Adipocyte (in vitro differentiated cells): ENCODE measurements at regions not wholly inside any gene's neighbourhood (a gene's known extent, or its start where the extent isn't known, plus 50 kb on each side); places are given as distances from the start of the nearest gene placed in this dataset.

ENCODE experiments used
- DNase-seq: peaks from one replicate; pipeline ENCODE4 v3.0.0-alpha.2; 2015; ENCODE audit warnings: low read depth
- H3K27me3 ChIP-seq: replicated peaks from 2 replicates; pipeline ENCODE4 v1.7.0; 2013; ENCODE audit warnings: mild to moderate bottlenecking, low read length, moderate library complexity; ENCODE audit not compliant: control insufficient read depth, insufficient read depth
- H3K36me3 ChIP-seq: 2 replicates; pipeline ENCODE4 v1.7.0; 2013; ENCODE audit warnings: low read length, mild to moderate bottlenecking, moderate library complexity; ENCODE audit not compliant: control insufficient read depth, insufficient read depth, severe bottlenecking
- H3K4me1 ChIP-seq: 2 replicates; pipeline ENCODE4 v1.7.0; 2013; ENCODE audit warnings: mild to moderate bottlenecking, low read length, moderate library complexity; ENCODE audit not compliant: control insufficient read depth, insufficient read depth
- H3K4me3 ChIP-seq: 2 replicates; pipeline ENCODE4 v1.7.0; 2013; ENCODE audit warnings: mild to moderate bottlenecking, low read length, moderate library complexity
- H3K9ac ChIP-seq: 2 replicates; pipeline ENCODE4 v1.7.0; 2013; ENCODE audit warnings: mild to moderate bottlenecking, low read length, moderate library complexity
- H3K9me3 ChIP-seq: 2 replicates; pipeline ENCODE4 v1.7.0; 2013; ENCODE audit warnings: mild to moderate bottlenecking, low read length, moderate library complexity; ENCODE audit not compliant: control insufficient read depth

GRCh38 chr1:29473161-29473855, 237.0 kb downstream of the PTPRU start:
- H3K36me3 ChIP-seq, result no peaks in the 10 kb centered on the region
- H3K27me3 ChIP-seq, result peaks cover 12% of the 10 kb centered on the region
- H3K9me3 ChIP-seq, result no peaks in the 10 kb centered on the region
- H3K4me3 ChIP-seq, result no peak overlapping the region
- peaks cover 13% of the 10 kb centered on the region for H3K4me1 ChIP-seq
- DNase-seq, result no peak
- H3K9ac ChIP-seq, result no peak overlapping the region

GRCh38 chr1:29471487-29472313, 235.4 kb downstream of the PTPRU start:
- Histone ChIP-seq H3K4me1 (peaks cover 13% of the 10 kb centered on the region), H3K9ac (no peak overlapping the region), H3K27me3 (peaks cover 12% of the 10 kb centered on the region), H3K9me3 (peaks cover under 1% of the 10 kb centered on the region), H3K4me3 (no peak overlapping the region), H3K36me3 (no peaks in the 10 kb centered on the region)
- no peak for DNase-seq

GRCh38 chr1:29470788-29471119, 234.4 kb downstream of the PTPRU start:
- Histone ChIP-seq H3K9ac (no peak overlapping the region), H3K27me3 (peaks cover 12% of the 10 kb centered on the region), H3K4me3 (no peak overlapping the region), H3K4me1 (peaks cover 13% of the 10 kb centered on the region), H3K36me3 (no peaks in the 10 kb centered on the region), H3K9me3 (peaks cover 6% of the 10 kb centered on the region)
- no peak for DNase-seq

DNA sequence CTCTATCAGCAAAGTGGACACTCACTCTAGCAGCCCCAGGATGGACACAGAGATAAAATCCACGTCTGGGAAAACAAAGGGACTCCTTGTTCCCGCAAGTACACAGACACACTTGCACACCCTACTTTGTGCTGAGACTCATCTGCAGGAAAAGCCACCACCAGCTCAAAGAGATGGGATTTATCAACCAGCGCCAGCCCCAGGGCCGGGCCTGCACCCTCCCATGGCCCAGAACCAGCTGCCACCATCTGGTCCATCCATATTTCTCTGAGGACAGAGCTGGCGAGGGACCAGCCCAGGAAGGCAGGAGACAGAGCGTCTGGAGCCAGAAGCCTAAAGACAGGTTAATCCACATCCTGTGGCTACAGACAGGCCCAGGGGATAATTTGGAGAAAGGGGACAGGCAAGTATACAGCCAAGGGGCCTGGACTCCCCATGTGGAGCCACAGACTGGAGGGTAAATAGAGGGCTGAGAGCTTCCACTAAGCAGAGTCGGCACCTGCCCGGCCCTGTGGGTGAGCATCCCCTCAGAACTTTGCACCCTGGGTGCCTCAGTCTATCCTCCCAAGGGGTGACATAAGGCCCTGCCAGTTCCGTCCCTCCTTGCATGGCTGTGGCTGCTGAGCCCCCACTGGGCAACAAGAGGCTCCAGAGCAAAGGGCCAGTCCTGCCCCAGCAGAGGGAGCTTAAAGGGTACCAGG, 233.9 kb downstream of the PTPRU start:
- peaks cover 12% of the 10 kb centered on the region for H3K9me3 ChIP-seq
- no peak for DNase-seq
- no peaks in the 10 kb centered on the region for H3K36me3 ChIP-seq
- H3K27me3 ChIP-seq, result peaks cover 12% of the 10 kb centered on the region
- H3K4me1 ChIP-seq, result peaks cover 13% of the 10 kb centered on the region
- no peak overlapping the region for H3K4me3 ChIP-seq
- H3K9ac ChIP-seq, result no peak overlapping the region

GRCh38 chr1:29469457-29469856, 233.1 kb downstream of the PTPRU start:
- Histone ChIP-seq H3K4me3 (no peak overlapping the region), H3K9me3 (peaks cover 19% of the 10 kb centered on the region), H3K36me3 (no peaks in the 10 kb centered on the region), H3K4me1 (peaks cover 13% of the 10 kb centered on the region), H3K9ac (no peak overlapping the region), H3K27me3 (peaks cover 9% of the 10 kb centered on the region)
- DNase-seq, result no peak

GRCh38 chr1:29467989-29468900, 231.9 kb downstream of the PTPRU start:
- Histone ChIP-seq H3K27me3 (no peaks in the 10 kb centered on the region), H3K4me3 (no peak overlapping the region), H3K9me3 (peaks cover 29% of the 10 kb centered on the region), H3K9ac (no peak overlapping the region), H3K4me1 (peaks cover 13% of the 10 kb centered on the region), H3K36me3 (no peaks in the 10 kb centered on the region)
- no peak for DNase-seq

DNA sequence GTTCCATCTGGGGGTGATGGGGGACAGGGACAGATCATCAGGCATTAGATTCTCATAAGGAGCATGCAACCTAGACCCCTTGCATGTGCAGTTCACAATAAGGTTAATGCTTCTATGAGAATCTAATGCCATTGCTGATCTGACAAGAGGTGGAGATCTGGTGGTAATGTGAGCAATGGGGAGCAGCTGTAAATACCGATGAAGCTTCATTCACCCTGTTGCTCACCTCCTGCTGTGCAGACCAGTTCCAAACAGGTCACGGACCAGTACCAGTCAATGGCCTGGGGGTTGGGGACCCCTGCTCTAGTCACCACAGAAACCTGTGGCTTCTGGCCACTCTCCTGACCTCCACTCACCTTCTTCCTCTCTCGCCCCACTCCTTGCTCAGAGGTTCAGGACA, 229.9 kb downstream of the PTPRU start:
- Histone ChIP-seq H3K4me1 (peaks cover 13% of the 10 kb centered on the region), H3K9ac (no peak overlapping the region), H3K27me3 (peaks cover 1% of the 10 kb centered on the region), H3K4me3 (no peak overlapping the region), H3K9me3 (peaks cover 29% of the 10 kb centered on the region), H3K36me3 (no peaks in the 10 kb centered on the region)
- no peak for DNase-seq

- H3K4me3 ChIP-seq, result no peak overlapping the region
- H3K4me1 ChIP-seq, result peaks cover 13% of the 10 kb centered on the region
- no peak overlapping the region for H3K9ac ChIP-seq
- DNase-seq, result peak; percentile 8
- peaks cover 6% of the 10 kb centered on the region for H3K27me3 ChIP-seq
- H3K36me3 ChIP-seq, result no peaks in the 10 kb centered on the region
- peaks cover 29% of the 10 kb centered on the region for H3K9me3 ChIP-seq
Measured at GRCh38 chr1:29465755-29466154, 229.4 kb downstream of the PTPRU start.

DNA sequence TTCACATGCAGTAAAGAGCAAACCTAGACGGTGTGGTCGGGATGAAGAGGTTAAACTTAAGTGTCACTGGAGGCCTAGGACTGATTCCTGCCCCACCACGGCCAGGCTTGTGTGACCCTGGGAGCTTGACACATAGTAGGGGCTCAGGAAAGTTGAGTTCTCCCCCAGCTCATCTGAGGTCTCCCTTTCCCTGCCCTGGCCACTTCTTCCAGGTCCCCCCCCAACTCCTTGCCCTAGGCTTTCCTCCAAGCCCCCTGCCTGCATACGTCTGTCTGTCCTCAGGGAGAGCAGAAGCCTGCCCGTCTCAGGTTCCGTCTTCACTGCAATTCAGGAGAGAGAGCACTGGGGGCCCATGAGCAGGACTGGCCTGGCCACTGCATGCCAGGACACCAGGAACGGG, 225.8 kb downstream of the PTPRU start:
- Histone ChIP-seq H3K4me3 (no peak overlapping the region), H3K27me3 (peaks cover 30% of the 10 kb centered on the region), H3K4me1 (no peaks in the 10 kb centered on the region), H3K9ac (no peak overlapping the region), H3K36me3 (no peaks in the 10 kb centered on the region), H3K9me3 (peaks cover 29% of the 10 kb centered on the region)
- no peak for DNase-seq

DNA sequence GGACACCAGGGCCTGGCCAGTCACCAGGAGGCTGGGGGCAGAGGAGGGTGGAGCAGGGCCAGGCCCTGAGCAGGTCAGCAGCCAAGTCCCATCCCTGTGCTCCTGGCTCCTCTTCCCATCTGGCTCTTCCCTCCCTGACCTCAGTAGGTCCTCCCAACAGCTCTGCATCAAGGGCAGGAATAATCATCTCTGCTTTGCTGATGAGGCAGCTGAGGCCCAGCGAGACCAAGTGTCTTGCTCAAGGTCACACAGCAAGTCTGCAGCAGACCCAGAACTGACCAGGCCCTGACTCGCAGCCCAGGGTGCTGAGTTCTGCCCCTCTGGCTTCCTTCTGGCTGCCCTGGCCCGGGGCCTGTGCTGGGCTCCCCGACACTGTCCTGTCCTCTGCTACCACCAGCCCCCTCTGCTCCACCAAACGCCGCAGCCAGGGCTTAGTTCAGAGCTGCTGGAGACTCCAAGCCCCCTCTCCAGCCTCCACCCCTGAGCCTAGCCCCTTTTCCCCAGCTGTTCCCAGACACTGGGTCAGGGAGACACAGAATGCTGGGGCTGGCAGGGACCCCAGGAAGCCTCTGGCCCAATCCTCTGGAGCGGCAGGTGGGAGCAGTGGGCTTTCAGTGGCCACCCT, 224.9 kb downstream of the PTPRU start:
- H3K27me3 ChIP-seq, result peaks cover 37% of the 10 kb centered on the region
- H3K36me3 ChIP-seq, result no peaks in the 10 kb centered on the region
- H3K9ac ChIP-seq, result no peak overlapping the region
- no peak for DNase-seq
- no peak overlapping the region for H3K4me3 ChIP-seq
- H3K4me1 ChIP-seq, result no peaks in the 10 kb centered on the region
- H3K9me3 ChIP-seq, result peaks cover 33% of the 10 kb centered on the region
